ENCODE measurements at regions not wholly inside any gene's neighbourhood (a gene's known extent, or its start where the extent isn't known, plus 50 kb on each side); places are given as distances from the start of the nearest gene placed in this dataset.

GRCh38 chr12:93148412-93148811 is 219.3 kb upstream of the EEA1 start:
- no peak for DNase-seq
- Histone ChIP-seq H3K27ac (no peak overlapping the region), H3K4me1 (no peaks in the 10 kb centered on the region), H3K27me3 (no peaks in the 10 kb centered on the region), H3K4me3 (no peak overlapping the region), H3K9me3 (no peaks in the 10 kb centered on the region), H3K9ac (ENCODE audit: low read depth in 2 of 2, low read length in 2 of 2) (no peak overlapping the region), H3K36me3 (no peaks in the 10 kb centered on the region)
- no peak for TF ChIP-seq CTCF (IDR thresholded peaks at IDR 0.05)
- intact Hi-C loops (cut with DNase I): no loop called here

GRCh38 chr12:93149229-93149628 is 220.1 kb upstream of the EEA1 start:
- Histone ChIP-seq H3K27ac (no peak overlapping the region), H3K4me1 (no peaks in the 10 kb centered on the region), H3K36me3 (no peaks in the 10 kb centered on the region), H3K4me3 (no peak overlapping the region), H3K9me3 (no peaks in the 10 kb centered on the region), H3K9ac (ENCODE audit: low read depth in 2 of 2, low read length in 2 of 2) (no peak overlapping the region), H3K27me3 (no peaks in the 10 kb centered on the region)
- DNase-seq: no peak
- intact Hi-C loops (cut with DNase I): no loop called here
- TF ChIP-seq CTCF (IDR thresholded peaks at IDR 0.05): no peak

GRCh38 chr12:93151079-93151762 is 222.1 kb upstream of the EEA1 start:
- DNase-seq: peak; percentile 32
- intact Hi-C loops (cut with DNase I): no loop called here
- H3K9me3 ChIP-seq: no peaks in the 10 kb centered on the region
- H3K27me3 ChIP-seq: no peaks in the 10 kb centered on the region
- H3K4me3 ChIP-seq: no peak overlapping the region
- peaks cover 8% of the 10 kb centered on the region for H3K4me1 ChIP-seq
- no peak for TF ChIP-seq CTCF (IDR thresholded peaks at IDR 0.05)
- H3K27ac ChIP-seq: peak overlapping the region; percentile 0
- no peak overlapping the region for H3K9ac ChIP-seq (ENCODE audit: low read depth in 2 of 2, low read length in 2 of 2)
- H3K36me3 ChIP-seq: no peaks in the 10 kb centered on the region

- no peak overlapping the region for H3K9ac ChIP-seq (ENCODE audit: low read depth in 2 of 2, low read length in 2 of 2)
- peaks cover 10% of the 10 kb centered on the region for H3K4me1 ChIP-seq
- TF ChIP-seq CTCF (IDR thresholded peaks at IDR 0.05): no peak
- H3K27me3 ChIP-seq: no peaks in the 10 kb centered on the region
- no peak overlapping the region for H3K4me3 ChIP-seq
- H3K36me3 ChIP-seq: no peaks in the 10 kb centered on the region
- H3K27ac ChIP-seq: no peak overlapping the region
- no peaks in the 10 kb centered on the region for H3K9me3 ChIP-seq
- DNase-seq: no peak
- intact Hi-C loops (cut with DNase I): no loop called here
Observed at GRCh38 chr12:93152617-93153016, 223.5 kb upstream of the EEA1 start.

GRCh38 chr12:93153321-93153720 is 224.2 kb upstream of the EEA1 start:
- H3K36me3 ChIP-seq: no peaks in the 10 kb centered on the region
- DNase-seq: no peak
- H3K27ac ChIP-seq: no peak overlapping the region
- peaks cover 10% of the 10 kb centered on the region for H3K4me1 ChIP-seq
- H3K27me3 ChIP-seq: no peaks in the 10 kb centered on the region
- H3K4me3 ChIP-seq: no peak overlapping the region
- no peak for TF ChIP-seq CTCF (IDR thresholded peaks at IDR 0.05)
- no peaks in the 10 kb centered on the region for H3K9me3 ChIP-seq
- no peak overlapping the region for H3K9ac ChIP-seq (ENCODE audit: low read depth in 2 of 2, low read length in 2 of 2)
- intact Hi-C loops (cut with DNase I): no loop called here
